ENCODE measurements at regions not wholly inside any gene's neighbourhood (a gene's known extent, or its start where the extent isn't known, plus 50 kb on each side); places are given as distances from the start of the nearest gene placed in this dataset.

- DNase-seq (ENCODE audit: low read depth): no peak
- no peak overlapping the region for H3K4me3 ChIP-seq (ENCODE audit: low read length)
- TF ChIP-seq CTCF (conservative IDR thresholded peaks at IDR 0.05; ENCODE audit: low read length): no peak
Measured at GRCh38 chr13:40483601-40484000, 182.8 kb downstream of the FOXO1 start.

- no peak for TF ChIP-seq CTCF (conservative IDR thresholded peaks at IDR 0.05; ENCODE audit: low read length)
- DNase-seq (ENCODE audit: low read depth): no peak
- H3K4me3 ChIP-seq (ENCODE audit: low read length): no peak overlapping the region
Measured at GRCh38 chr13:40484101-40484800, 182.2 kb downstream of the FOXO1 start.

- H3K4me3 ChIP-seq (ENCODE audit: low read length): no peak overlapping the region
- no peak for TF ChIP-seq CTCF (conservative IDR thresholded peaks at IDR 0.05; ENCODE audit: low read length)
- DNase-seq (ENCODE audit: low read depth): no peak
Measured at GRCh38 chr13:40484974-40485373, 181.5 kb downstream of the FOXO1 start.

DNA sequence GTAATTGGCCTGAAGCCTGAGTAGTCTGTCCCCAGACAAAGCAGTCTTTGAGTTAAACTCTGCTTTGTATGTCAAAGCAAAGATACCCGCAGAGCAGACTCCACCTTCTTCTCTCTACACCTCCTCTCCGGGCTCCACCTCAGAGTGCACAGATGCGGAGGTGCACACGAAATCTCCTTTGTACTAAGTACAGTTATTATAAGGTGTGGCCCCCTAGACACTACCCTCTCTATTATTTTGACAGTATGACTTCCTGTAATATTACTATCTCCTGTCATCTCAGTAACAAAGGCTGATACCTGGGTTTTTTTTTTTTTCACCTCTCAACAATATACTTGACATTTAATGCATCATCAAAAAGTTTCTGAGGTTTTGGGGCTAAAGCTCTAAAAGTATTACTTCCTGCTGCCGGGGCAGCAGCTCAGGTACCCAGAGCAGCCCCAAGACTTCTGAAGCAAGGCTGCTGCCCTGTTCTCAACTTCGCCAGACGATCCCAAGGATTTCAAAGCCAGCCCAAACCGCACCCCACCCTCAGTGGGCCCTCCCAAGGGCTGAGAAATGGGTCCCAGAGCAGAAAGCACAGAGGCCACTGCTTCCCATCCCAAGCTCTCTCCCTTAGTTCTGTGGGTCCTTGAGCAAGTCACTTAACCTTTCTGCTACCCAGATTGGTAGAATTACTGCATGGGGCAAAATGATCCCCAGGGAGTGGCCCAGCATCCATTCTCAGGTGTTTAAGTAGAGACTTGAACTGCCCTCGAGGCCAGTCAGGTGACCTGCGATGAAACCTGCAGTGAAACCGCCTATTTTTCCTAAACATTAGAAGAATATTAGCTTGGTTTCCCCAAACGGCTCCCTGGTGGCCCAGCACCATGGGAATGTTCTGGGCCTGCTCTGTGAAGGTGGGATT is 180.6 kb downstream of the FOXO1 start:
- H3K4me3 ChIP-seq (ENCODE audit: low read length): no peak overlapping the region
- no peak for DNase-seq (ENCODE audit: low read depth)
- TF ChIP-seq CTCF (conservative IDR thresholded peaks at IDR 0.05; ENCODE audit: low read length): no peak

GRCh38 chr13:40486518-40487163 is 179.8 kb downstream of the FOXO1 start:
- TF ChIP-seq CTCF (conservative IDR thresholded peaks at IDR 0.05; ENCODE audit: low read length): no peak
- DNase-seq (ENCODE audit: low read depth): no peak
- H3K4me3 ChIP-seq (ENCODE audit: low read length): no peak overlapping the region

DNA sequence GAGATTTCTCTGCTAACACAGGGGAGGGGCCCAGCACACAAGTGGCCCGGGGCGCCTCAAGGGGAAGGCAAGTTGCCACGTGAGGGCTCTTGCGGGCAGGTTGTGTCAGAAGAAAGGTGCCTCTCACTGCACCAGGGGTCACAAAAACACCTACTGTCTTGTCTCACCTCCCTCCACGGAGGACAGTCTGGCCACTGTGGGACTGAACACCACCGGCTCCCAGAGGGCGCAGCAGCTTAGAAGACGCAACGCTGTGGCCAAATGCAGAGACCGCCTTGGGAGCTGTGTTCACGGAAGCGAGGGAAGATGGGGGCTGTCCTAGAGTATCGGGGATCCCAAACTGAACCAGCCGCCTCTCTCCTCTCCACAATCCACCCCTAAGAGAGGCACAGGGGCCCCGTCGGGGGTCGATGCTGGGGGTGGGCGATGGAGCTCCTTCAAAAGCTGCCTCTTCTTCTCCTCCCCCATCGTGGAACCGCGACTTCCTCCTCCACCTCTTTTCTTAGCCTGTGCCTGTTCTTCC is 177.5 kb downstream of the FOXO1 start:
- no peak for DNase-seq (ENCODE audit: low read depth)
- no peak for TF ChIP-seq CTCF (conservative IDR thresholded peaks at IDR 0.05; ENCODE audit: low read length)
- H3K4me3 ChIP-seq (ENCODE audit: low read length): no peak overlapping the region

All from AG10803 (cell line).